A549 (cell line): ENCODE measurements at regions not wholly inside any gene's neighbourhood (a gene's known extent, or its start where the extent isn't known, plus 50 kb on each side); places are given as distances from the start of the nearest gene placed in this dataset.

Experiments used
- ATAC-seq, 2 experiments: fragments of 200-7000 bp in 1 of 2; fragments of >200 bp in 1 of 2; cut with Nextera tagmentation in 1 of 2; cut with Tn5 transposase in 1 of 2; 3 replicates each; pipeline versions ENCODE4 v1.8.0 to v1.9.1; 2018 to 2020; ENCODE audit warnings: mild to moderate bottlenecking in 1 of 2, moderate library complexity in 1 of 2
- CTCF ChIA-PET: fragments of 300-600 bp; sonication (Branson Sonifier 250); formaldehyde crosslinking; extraction: SDS; loops from one replicate; lab custom pipeline; 2021; ENCODE audit warnings: antibody characterized with exemption, inconsistent platforms; lab: Yijun Ruan, JAX
- POLR2A ChIA-PET: fragments of 350-600 bp; formaldehyde crosslinking; extraction: SDS; loops from one replicate; lab custom pipeline; 2021; ENCODE audit warnings: antibody characterized with exemption, inconsistent platforms; lab: Yijun Ruan, JAX
- DNase-seq, 2 experiments: peaks; one replicate each; pipeline versions ENCODE4 v3.0.0 to v3.0.0-alpha.2; 2011 to 2016; ENCODE audit warnings: low read depth in 1 of 2, low spot score in 1 of 2
- FAIRE-seq: peaks from 2 replicates; lab custom pipeline; 2011; peaks lifted over from hg19 to GRCh38; lab: Jason Lieb, UNC
- H3K27ac ChIP-seq, 2 experiments: fragments of >200 bp; sonication (Bioruptor Twin); formaldehyde crosslinking; 3 replicates each; pipeline ENCODE4 v1.5.1; 2016 to 2017
- H3K4me1 ChIP-seq: fragments of >200 bp; sonication (Bioruptor Twin); formaldehyde crosslinking; 3 replicates; pipeline ENCODE4 v1.6.1; 2016
- H3K4me2 ChIP-seq: fragments of >200 bp; sonication (Bioruptor Twin); formaldehyde crosslinking; 3 replicates; pipeline ENCODE4 v1.6.1; 2016
- H3K4me3 ChIP-seq: fragments of >200 bp; sonication (Bioruptor Twin); formaldehyde crosslinking; 3 replicates; pipeline ENCODE4 v1.5.1; 2016
- H3K9me3 ChIP-seq: fragments of >200 bp; sonication (Bioruptor Twin); formaldehyde crosslinking; 3 replicates; pipeline ENCODE4 v1.6.1; 2016
- CHD2 ChIP-seq: fragments of 150-350 bp; IDR thresholded peaks from 2 replicates; pipeline ENCODE4 v1.6.1; 2014; ENCODE audit warnings: low read length; ENCODE audit not compliant: partially characterized antibody
- EP300 ChIP-seq, 2 experiments: fragments of >200 bp; sonication (Bioruptor Twin); formaldehyde crosslinking; IDR thresholded peaks; 2 replicates in 1 of 2; 3 replicates in 1 of 2; pipeline ENCODE4 v1.6.1; 2016 to 2017
- ESRRA ChIP-seq: fragments of 150-350 bp; IDR thresholded peaks from 2 replicates; pipeline ENCODE4 v1.6.1; 2014; ENCODE audit warnings: mild to moderate bottlenecking, low read length, borderline replicate concordance
- FOSL2 ChIP-seq, 2 experiments: fragments of 450-650 bp in 1 of 2; fragments of >200 bp in 1 of 2; sonication (Bioruptor Twin) in 1 of 2; formaldehyde crosslinking; IDR thresholded peaks; 2 replicates each; pipeline versions ENCODE4 v1.5.0 to v1.6.1; 2016 to 2020; ENCODE audit warnings: mild to moderate bottlenecking in 1 of 2, moderate library complexity in 1 of 2
- GATA3 ChIP-seq: IDR thresholded peaks from 2 replicates; pipeline ENCODE4 v1.6.1; 2012; ENCODE audit warnings: borderline replicate concordance
- HDAC2 ChIP-seq: fragments of 200-600 bp; sonication (generic); IDR thresholded peaks from 2 replicates; pipeline ENCODE4 v1.6.1; 2016
- HOXB5 ChIP-seq: fragments of 250-450 bp; sonication (Bioruptor Pico); IDR thresholded peaks from 2 replicates; pipeline ENCODE4 v1.5.0; 2020; ENCODE audit warnings: mild to moderate bottlenecking, moderate library complexity
- JUN ChIP-seq, 2 experiments: fragments of >200 bp; sonication (Bioruptor Twin); formaldehyde crosslinking; IDR thresholded peaks; 2 replicates in 1 of 2; 3 replicates in 1 of 2; pipeline ENCODE4 v1.6.1; 2016 to 2017
- MAZ ChIP-seq: fragments of 150-350 bp; IDR thresholded peaks from 2 replicates; pipeline ENCODE4 v1.6.1; 2014; ENCODE audit warnings: antibody characterized with exemption, low read depth, low read length, borderline replicate concordance
- NFE2L2 ChIP-seq: fragments of 150-350 bp; conservative IDR thresholded peaks from 2 replicates; pipeline ENCODE4 v1.6.1; 2014; ENCODE audit warnings: low read length
- NR3C1 ChIP-seq: fragments of >200 bp; sonication (Bioruptor Twin); formaldehyde crosslinking; IDR thresholded peaks from 3 replicates; pipeline ENCODE4 v1.6.1; 2017
- PHF8 ChIP-seq: fragments of 200-600 bp; sonication (generic); IDR thresholded peaks from 2 replicates; pipeline ENCODE4 v1.6.1; 2016; ENCODE audit warnings: low read depth, mild to moderate bottlenecking, antibody characterized with exemption, moderate library complexity, borderline replicate concordance
- POLR2AphosphoS2 ChIP-seq: conservative IDR thresholded peaks from 2 replicates; pipeline ENCODE4 v1.6.1; 2012; ENCODE audit warnings: low read length, improper control_type of control experiment, inconsistent platforms
- SREBF2 ChIP-seq: fragments of 450-650 bp; IDR thresholded peaks from 2 replicates; pipeline ENCODE4 v1.6.1; 2014; ENCODE audit warnings: mild to moderate bottlenecking, moderate library complexity
- ZNF302 ChIP-seq: fragments of 250-450 bp; sonication (Bioruptor Pico); IDR thresholded peaks from 2 replicates; pipeline ENCODE4 v1.9.0; 2021; ENCODE audit warnings: inconsistent platforms, mild to moderate bottlenecking, moderate library complexity
- WGBS: methylation state at CpG from one replicate; pipeline ENCODE4 v1.1.6; 2017; ENCODE audit errors: missing lambda C conversion rate; 5-methylcytosine and 5-hydroxymethylcytosine counted together
- TF ChIP-seq, protein P1 (sequence below): fragments of >200 bp; sonication (Bioruptor Twin); formaldehyde crosslinking; IDR thresholded peaks from 2 replicates; pipeline ENCODE4 v1.6.1; 2016
- TF ChIP-seq, protein P2 (sequence below): fragments of 250-450 bp; sonication (Bioruptor Pico); IDR thresholded peaks from 2 replicates; pipeline ENCODE4 v1.5.0; 2020; ENCODE audit warnings: low read depth, mild to moderate bottlenecking, moderate library complexity
- TF ChIP-seq, protein P3 (sequence below): IDR thresholded peaks from 2 replicates; pipeline ENCODE4 v1.6.1; 2012; ENCODE audit warnings: low read depth, borderline replicate concordance
- TF ChIP-seq, protein P4 (sequence below): IDR thresholded peaks from 2 replicates; pipeline ENCODE4 v1.6.1; 2012
- TF ChIP-seq, protein P5 (sequence below): fragments of >200 bp; sonication (Bioruptor Twin); formaldehyde crosslinking; IDR thresholded peaks from 3 replicates; pipeline ENCODE4 v1.6.1; 2016
- TF ChIP-seq, protein P6 (sequence below): fragments of >200 bp; sonication (Bioruptor Twin); formaldehyde crosslinking; IDR thresholded peaks from 3 replicates; pipeline ENCODE4 v1.5.1; 2016

DNA sequence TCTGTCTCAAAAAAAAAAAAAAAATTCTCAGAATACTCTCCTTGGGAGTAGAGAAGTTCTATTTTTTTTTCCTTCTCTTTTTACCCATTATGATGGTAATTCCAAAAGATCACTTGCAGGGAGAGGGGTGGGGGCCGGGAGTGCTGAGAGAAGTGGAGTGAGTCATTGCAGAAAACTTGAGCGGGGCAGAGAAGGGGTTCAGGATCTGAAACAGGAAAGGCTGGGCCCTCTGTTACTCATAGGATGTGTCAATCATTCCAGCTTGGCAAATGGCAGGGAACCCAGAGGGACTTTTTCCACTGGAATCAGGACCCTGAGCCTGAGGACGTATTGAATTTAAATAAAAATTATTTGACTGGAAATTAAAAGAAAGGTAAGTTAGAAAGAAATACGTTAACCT, 111.4 kb upstream of the ARMC2 start:
- FAIRE-seq (no peak), ATAC-seq (peak; percentile 60 to 79; a peak in 4 of 6 replicates), DNase-seq (peak; percentile 26 to 42)
- Histone ChIP-seq H3K9me3 (no peaks in the 10 kb centered on the region), H3K27ac (peak overlapping the region in 1 of 2 experiments; percentile 56; a peak in 1 of 6 replicates), H3K4me3 (no peak overlapping the region), H3K4me2 (peak overlapping the region; percentile 28), H3K4me1 (peaks cover 37% of the 10 kb centered on the region; the same call in 1 of the 3 replicates)
- WGBS = 19% methylated on average over 4 of the region's 4 CpGs
- no peak for TF ChIP-seq FOSL2 (IDR thresholded peaks at IDR 0.05)
- peak; percentile 12; the same call in 1 of the 2 replicates for TF ChIP-seq FOSL2 (CRISPR knock-in tag; IDR thresholded peaks at IDR 0.05)
- TF ChIP-seq PHF8 = no peak
- no peak for TF ChIP-seq NFE2L2
- ChIA-PET POLR2A (no interaction called here), CTCF (interaction anchor here (0.6 to 1.2 kb wide), 3 partner anchors 10 to 1504 kb away, joined by 3 read pairs; no protein-coding TSS in a partner anchor)

DNA sequence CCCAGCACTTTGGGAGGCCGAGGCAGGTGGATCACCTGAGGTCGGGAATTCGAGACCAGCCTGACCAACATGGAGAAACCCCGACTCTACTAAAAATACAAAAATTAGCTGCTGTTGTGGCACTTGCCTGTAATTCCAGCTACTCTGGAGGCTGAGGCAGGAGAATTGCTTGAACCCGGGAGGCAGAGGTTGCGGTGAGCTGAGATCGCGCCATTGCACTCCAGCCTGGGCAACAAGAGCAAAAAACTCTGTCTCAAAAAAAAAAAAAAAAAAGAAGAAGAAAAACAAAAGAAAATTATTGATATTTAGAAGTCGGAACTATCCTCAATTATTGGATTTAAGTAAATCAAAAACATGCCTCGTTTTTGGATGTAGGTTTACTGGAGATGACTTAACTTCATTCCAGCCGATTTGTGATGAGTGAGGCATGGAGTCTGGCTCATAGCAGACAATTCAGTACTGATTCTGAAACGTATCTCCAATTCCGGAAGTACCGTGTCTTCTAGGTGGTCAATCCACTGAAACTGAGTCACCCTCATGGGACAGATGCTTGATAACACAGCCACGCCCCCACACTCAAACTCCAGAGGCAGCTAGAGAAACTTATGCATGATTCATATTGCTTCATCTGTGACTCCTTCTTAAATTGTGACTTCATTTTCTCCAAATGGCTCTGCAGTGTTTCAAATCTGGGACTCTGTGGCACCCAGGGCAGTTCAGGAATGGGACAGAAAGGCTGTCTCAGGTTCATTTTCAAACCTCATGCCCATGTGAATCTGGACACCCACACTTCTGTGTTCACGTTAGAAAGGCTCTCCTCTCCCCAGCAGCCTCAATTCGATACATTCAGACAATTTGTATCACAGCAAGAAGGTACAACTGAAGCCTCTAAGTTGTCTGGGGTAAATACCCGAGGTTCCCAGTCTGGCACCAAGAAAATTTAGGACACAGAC, 110.4 kb upstream of the ARMC2 start:
- ATAC-seq (peak; percentile 69 to 71), FAIRE-seq (no peak)
- CTCF ChIA-PET = interaction anchor here (0.7 to 1.2 kb wide), 2 partner anchors 9 to 44 kb away, joined by 3 to 4 read pairs; no protein-coding TSS in a partner anchor

DNA sequence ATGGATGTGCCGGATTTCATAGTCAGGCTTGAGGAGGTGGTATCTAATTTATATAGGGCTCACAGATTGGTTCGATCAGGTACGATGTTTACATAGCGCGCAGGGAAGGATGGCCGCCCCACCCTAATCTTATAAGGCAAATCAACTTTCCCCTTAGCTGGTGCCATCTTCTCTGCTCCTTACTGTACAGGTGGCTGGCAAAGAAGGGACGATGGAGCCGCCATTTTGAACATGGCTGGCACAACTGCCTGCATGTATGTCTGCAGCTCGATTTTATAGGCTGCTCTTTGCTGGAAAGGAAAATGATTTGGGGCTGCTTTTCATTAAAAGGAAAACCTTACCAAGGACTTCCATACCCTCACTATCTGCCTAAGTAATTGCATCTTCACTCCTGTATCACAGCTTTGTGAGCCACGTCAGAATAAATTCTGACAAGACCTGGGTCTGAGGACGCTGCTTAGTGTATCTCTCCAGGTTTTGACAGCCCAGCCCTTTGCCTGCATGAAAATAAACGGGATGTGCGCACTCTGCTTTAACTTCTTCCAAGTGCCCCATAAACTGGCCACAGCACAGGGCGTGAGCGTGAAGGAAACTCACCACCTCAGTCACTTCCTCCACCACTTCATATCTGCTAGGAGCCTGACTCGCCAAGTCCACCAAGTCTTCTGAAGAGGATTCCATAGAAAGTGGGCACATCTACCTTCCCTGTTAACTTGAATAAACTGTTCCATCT, 109.4 kb upstream of the ARMC2 start:
- peaks cover 34% of the 10 kb centered on the region; the same call in 1 of the 3 replicates for H3K4me1 ChIP-seq
- no peaks in the 10 kb centered on the region for H3K9me3 ChIP-seq
- CTCF ChIA-PET = interaction anchor here (0.7 kb wide), 1 partner anchor 43 kb away, joined by 4 read pairs; no protein-coding TSS in a partner anchor
- POLR2A ChIA-PET = no interaction called here
- DNase-seq (no peak), FAIRE-seq (no peak), ATAC-seq (no peak)
- H3K27ac ChIP-seq = peak overlapping the region; percentile 48 to 62; a peak in 3 of 6 replicates
- peak overlapping the region; percentile 47; the same call in 2 of the 3 replicates for H3K4me2 ChIP-seq
- TF ChIP-seq, protein P1, sequence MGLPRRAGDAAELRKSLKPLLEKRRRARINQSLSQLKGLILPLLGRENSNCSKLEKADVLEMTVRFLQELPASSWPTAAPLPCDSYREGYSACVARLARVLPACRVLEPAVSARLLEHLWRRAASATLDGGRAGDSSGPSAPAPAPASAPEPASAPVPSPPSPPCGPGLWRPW = no peak
- no peak for TF ChIP-seq NR3C1
- TF ChIP-seq GATA3 = no peak
- TF ChIP-seq, protein P2, sequence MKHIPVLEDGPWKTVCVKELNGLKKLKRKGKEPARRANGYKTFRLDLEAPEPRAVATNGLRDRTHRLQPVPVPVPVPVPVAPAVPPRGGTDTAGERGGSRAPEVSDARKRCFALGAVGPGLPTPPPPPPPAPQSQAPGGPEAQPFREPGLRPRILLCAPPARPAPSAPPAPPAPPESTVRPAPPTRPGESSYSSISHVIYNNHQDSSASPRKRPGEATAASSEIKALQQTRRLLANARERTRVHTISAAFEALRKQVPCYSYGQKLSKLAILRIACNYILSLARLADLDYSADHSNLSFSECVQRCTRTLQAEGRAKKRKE = no peak
- TF ChIP-seq CHD2 = no peak
- no peak for TF ChIP-seq ESRRA
- TF ChIP-seq, protein P3, sequence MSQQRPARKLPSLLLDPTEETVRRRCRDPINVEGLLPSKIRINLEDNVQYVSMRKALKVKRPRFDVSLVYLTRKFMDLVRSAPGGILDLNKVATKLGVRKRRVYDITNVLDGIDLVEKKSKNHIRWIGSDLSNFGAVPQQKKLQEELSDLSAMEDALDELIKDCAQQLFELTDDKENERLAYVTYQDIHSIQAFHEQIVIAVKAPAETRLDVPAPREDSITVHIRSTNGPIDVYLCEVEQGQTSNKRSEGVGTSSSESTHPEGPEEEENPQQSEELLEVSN = no peak
- no peak for TF ChIP-seq EP300 (IDR thresholded peaks at IDR 0.05)
- TF ChIP-seq, protein P4, sequence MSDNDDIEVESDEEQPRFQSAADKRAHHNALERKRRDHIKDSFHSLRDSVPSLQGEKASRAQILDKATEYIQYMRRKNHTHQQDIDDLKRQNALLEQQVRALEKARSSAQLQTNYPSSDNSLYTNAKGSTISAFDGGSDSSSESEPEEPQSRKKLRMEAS = no peak
- TF ChIP-seq HDAC2 = no peak
- TF ChIP-seq NFE2L2 = no peak
- TF ChIP-seq, protein P5, sequence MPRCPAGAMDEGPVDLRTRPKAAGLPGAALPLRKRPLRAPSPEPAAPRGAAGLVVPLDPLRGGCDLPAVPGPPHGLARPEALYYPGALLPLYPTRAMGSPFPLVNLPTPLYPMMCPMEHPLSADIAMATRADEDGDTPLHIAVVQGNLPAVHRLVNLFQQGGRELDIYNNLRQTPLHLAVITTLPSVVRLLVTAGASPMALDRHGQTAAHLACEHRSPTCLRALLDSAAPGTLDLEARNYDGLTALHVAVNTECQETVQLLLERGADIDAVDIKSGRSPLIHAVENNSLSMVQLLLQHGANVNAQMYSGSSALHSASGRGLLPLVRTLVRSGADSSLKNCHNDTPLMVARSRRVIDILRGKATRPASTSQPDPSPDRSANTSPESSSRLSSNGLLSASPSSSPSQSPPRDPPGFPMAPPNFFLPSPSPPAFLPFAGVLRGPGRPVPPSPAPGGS = no peak
- no peak for TF ChIP-seq MAZ
- no peak for TF ChIP-seq JUN (IDR thresholded peaks at IDR 0.05)
- TF ChIP-seq POLR2AphosphoS2 = no peak
- TF ChIP-seq, protein P6, sequence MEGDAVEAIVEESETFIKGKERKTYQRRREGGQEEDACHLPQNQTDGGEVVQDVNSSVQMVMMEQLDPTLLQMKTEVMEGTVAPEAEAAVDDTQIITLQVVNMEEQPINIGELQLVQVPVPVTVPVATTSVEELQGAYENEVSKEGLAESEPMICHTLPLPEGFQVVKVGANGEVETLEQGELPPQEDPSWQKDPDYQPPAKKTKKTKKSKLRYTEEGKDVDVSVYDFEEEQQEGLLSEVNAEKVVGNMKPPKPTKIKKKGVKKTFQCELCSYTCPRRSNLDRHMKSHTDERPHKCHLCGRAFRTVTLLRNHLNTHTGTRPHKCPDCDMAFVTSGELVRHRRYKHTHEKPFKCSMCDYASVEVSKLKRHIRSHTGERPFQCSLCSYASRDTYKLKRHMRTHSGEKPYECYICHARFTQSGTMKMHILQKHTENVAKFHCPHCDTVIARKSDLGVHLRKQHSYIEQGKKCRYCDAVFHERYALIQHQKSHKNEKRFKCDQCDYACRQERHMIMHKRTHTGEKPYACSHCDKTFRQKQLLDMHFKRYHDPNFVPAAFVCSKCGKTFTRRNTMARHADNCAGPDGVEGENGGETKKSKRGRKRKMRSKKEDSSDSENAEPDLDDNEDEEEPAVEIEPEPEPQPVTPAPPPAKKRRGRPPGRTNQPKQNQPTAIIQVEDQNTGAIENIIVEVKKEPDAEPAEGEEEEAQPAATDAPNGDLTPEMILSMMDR = no peak
- no peak for TF ChIP-seq HOXB5 (CRISPR knock-in tag)
- no peak overlapping the region for H3K4me3 ChIP-seq
- WGBS = 85% methylated on average over 16 of the region's 16 CpGs

More for the DNA sequence above, 110.4 kb upstream of the ARMC2 start:
- H3K27ac ChIP-seq = peak overlapping the region; percentile 48 to 62; a peak in 4 of 6 replicates
- H3K4me2 ChIP-seq = peak overlapping the region; percentile 47; the same call in 2 of the 3 replicates
- peaks cover 35% of the 10 kb centered on the region; the same call in 1 of the 3 replicates for H3K4me1 ChIP-seq
- TF ChIP-seq SREBF2 (no peak), ZNF302 (CRISPR knock-in tag) (no peak)
- DNase-seq = peak; percentile 43 to 59
- POLR2A ChIA-PET = no interaction called here
- WGBS = 63% methylated on average over 16 of the region's 18 CpGs
- H3K4me3 ChIP-seq = no peak overlapping the region
- H3K9me3 ChIP-seq = no peaks in the 10 kb centered on the region
